HG03135 (cell line): ENCODE measurements at regions not wholly inside any gene's neighbourhood (a gene's known extent, or its start where the extent isn't known, plus 50 kb on each side); places are given as distances from the start of the nearest gene placed in this dataset.

Experiments used
- ATAC-seq: cut with Tn5 transposase; IDR thresholded peaks from one replicate; pipeline ENCODE4 v1.9.1; 2021; ENCODE audit warnings: mild to moderate bottlenecking, moderate library complexity; ENCODE audit not compliant: unreplicated experiment

DNA sequence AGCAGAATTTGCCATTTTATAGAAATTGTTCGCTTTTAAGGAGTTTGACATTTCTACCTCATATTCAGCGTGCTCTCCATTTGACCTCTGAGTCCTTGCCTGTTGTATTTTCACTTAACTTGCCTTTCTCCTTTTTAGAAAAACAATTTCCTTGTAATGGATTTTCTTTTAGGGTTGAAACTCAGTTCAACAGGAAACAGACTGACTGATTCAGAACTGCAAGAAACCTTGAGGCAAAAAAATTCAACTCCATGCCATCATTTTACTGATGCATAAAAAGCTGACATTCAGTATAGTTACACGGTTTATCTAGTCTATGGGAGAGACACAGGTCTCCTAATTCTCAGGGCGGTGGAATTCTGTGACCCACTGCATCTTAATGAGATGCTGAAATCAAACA is 59.8 kb downstream of the MRPS30 start:
- ATAC-seq = no peak

DNA sequence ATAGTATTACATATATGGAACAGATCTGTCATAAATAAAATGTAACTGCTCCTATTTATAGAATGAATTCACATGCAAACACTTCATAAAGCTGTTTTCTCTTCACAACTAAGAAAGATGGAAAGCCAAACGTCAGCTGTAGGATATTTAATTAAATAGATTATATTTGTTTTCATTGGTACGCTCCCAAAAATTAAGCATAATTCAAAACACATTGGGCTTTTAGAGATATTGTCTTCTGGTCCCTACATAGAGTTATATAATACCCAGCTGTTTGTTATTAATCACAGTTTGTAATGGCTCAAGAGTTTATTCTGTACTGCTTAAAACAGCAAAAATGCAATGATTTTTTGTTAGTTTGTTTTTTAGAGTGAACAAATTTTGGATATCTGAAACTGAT is 61.2 kb downstream of the MRPS30 start:
- ATAC-seq = no peak

DNA sequence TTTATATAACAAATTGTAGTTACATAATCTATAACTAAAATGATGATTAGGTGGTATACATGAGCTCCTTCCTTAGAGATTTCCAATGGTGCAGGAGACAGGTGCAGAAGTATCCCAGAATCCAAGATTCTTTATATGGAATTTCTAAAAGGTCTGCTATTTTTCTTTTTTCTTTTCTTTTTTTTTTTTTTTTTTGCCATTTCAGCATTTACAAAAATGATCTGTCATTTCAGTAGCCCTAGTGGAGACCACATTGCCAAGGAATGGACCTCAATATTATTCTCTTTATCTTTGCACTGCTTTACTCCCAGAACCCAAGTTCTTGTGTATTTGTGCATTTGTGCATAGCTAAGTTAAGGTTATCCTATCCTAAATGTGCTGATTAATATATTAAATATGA is 61.7 kb downstream of the MRPS30 start:
- ATAC-seq = no peak

- ATAC-seq = no peak
Observed at GRCh38 chr5:44871401-44871800, 62.7 kb downstream of the MRPS30 start.

GRCh38 chr5:44875661-44876605 is 67.2 kb downstream of the MRPS30 start:
- peak; percentile 100 for ATAC-seq

GRCh38 chr5:44881266-44881665 is 72.5 kb downstream of the MRPS30 start:
- ATAC-seq = no peak

DNA sequence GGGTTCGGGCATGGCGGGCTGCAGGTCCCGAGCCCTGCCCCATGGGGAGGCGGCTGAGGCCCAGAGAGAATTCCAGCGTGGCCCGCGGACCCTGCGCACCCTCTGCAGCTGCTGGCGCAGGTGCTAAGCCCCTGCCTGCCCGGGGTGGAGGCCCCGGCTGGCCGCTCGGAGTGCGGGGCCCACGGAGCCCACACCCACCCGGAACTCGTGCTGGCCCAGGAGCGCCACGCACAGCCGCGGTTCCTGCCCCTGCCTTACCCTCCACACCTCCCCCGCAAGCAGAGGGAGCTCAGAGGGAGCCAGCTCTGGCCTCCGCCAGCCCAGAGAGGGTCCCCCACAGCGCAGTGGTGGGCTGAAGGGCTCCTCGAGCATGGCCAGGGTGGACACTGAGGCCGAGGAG is 75.3 kb downstream of the MRPS30 start:
- ATAC-seq = no peak

DNA sequence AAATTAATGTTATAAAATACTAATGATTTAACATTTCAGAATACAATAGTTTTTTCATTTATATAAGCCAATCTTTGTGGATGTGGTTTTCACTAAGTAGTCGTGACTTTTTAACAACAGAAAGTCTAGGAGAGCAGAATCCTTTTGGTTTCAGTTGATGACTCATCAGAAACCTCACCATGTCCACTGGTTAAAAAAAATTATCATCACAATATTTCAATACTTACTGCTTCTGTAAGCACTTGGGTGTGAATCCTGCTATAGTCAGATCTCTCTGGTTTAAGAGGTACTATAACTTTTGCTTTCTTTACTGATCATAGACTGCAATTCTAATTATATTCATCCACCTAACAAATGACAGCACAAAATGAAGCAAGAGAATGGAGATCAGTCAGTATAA is 77.2 kb downstream of the MRPS30 start:
- ATAC-seq = peak; percentile 95

- peak; percentile 38 for ATAC-seq
Observed at GRCh38 chr5:44887722-44888121, 79.0 kb downstream of the MRPS30 start.

DNA sequence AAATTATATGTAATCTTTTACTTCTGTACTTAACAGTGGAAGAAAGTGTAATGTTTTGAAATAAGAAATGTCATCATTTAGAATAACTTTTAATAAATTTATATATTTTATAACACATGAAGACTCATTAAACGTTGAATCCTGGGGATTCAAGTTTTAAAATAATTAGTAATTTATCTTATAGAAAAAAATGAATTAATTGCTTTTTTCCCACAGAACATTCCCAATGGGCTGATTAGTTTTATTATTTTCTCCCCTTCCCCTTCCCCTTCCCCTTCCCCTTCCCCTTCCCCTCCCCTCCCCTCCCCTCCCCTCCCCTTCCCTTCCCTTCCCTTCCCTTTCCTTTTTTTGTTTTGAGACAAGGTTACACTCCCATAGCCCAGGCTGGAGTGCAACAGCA is 79.7 kb downstream of the MRPS30 start:
- no peak for ATAC-seq

DNA sequence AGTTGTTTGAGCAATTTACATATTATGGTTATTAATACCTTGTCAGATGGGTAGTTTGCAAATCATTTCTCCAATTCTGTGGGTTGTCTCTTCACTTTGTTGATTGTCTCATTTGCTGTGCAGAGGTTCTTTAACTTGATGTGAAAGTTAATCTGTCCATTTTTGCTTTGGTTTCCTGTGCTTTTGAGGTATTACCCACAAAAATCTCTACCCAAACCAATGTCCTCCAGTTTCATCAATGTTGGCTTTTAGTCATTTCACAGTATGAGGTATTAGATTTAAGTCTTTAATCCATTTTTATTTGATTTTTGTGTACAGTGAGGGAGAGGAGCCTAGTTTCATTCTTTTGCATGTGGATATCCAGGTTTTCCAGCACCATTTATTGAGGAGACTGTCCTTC is 82.4 kb downstream of the MRPS30 start:
- peak; percentile 61 for ATAC-seq

GRCh38 chr5:44900273-44900954 is 91.7 kb downstream of the MRPS30 start:
- no peak for ATAC-seq

GRCh38 chr5:44907396-44907795 is 98.6 kb downstream of the MRPS30 start:
- no peak for ATAC-seq

DNA sequence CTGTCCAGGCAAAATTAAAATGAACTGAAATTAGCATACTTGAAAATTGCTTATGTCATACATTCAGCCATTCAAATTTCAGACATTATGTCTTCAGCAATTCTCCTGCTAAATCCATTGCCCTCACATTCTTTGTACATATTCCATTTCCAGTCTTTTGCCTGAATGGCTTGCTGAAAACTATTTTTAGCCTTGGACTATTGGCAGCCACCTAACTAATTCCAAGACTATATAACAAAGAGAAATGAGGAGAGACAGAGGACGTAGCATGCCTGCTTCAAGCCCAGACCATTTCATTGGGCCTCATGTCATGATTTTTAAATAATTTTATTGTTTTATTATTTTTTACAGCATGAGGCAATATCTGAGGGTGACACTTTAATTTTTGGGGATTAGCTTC is 100.3 kb downstream of the MRPS30 start:
- ATAC-seq = no peak

- no peak for ATAC-seq
Observed at GRCh38 chr5:44911501-44911900, 102.8 kb downstream of the MRPS30 start.

GRCh38 chr5:44914221-44914620 is 105.5 kb downstream of the MRPS30 start:
- ATAC-seq = no peak

DNA sequence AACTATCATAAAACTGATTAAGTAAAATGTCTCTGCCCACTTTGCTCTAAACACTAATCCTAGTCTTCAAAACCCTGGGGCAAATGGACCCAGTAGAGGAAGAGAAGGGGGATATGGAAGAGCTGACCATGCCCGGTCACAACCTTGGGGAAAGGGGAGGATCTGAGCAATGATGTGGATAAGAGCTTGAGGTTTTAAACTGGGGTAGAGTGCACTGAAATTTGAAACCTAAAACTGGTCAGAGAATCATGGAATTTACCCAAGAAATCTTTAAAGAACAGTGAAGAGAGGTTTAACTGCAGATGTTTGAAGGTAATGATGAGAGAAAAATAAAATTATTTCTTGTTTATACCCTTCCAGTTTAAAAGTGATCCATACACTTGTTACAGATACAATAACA is 110.8 kb downstream of the MRPS30 start:
- no peak for ATAC-seq

- no peak for ATAC-seq
Observed at GRCh38 chr5:44927115-44927733, 118.5 kb downstream of the MRPS30 start.

GRCh38 chr5:44932922-44933585 is 124.3 kb downstream of the MRPS30 start:
- ATAC-seq = peak; percentile 99

DNA sequence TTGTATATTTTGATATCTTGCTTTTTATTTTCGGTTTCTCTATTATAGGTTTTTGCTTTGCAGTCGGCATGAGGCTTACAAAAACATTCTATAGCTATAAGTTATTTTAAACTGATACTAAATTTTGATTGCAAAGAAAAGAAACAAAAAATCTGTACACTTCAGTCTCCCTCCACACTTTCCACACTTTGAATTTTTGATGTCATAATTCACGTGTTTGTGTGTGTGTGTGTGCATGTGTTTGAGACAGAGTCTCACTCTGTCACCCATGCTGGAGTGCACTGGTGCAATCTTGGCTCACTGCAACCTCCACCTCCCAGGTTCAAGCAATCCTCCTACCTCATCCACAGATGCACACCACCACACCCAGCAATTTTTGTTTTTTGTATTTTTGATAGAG is 124.9 kb downstream of the MRPS30 start:
- peak; percentile 23 for ATAC-seq

- ATAC-seq = no peak
Observed at GRCh38 chr5:44935262-44935661, 126.5 kb downstream of the MRPS30 start.
